ENCODE measurements at regions not wholly inside any gene's neighbourhood (a gene's known extent, or its start where the extent isn't known, plus 50 kb on each side); places are given as distances from the start of the nearest gene placed in this dataset.
"Not testable (repeated sequence)": the region's sequence is repeated elsewhere in the genome, so short reads cannot be mapped to it uniquely, and the experiment has no call there.

- DNase-seq (ENCODE audit: low read depth in 2 of 2), result no peak
Observed at GRCh38 chr19:28569132-28570131, 643.5 kb downstream of the UQCRFS1 start.

GRCh38 chr19:28567834-28568233, 645.1 kb downstream of the UQCRFS1 start:
- no peak for DNase-seq (ENCODE audit: low read depth in 2 of 2)

GRCh38 chr19:28563964-28564921, 648.7 kb downstream of the UQCRFS1 start:
- no peak for DNase-seq (ENCODE audit: low read depth in 2 of 2)

- DNase-seq (ENCODE audit: low read depth in 2 of 2), result no peak
Observed at GRCh38 chr19:28560786-28561185, 652.2 kb downstream of the UQCRFS1 start.

GRCh38 chr19:28558783-28559182, 654.2 kb downstream of the UQCRFS1 start:
- no peak for DNase-seq (ENCODE audit: low read depth in 2 of 2)

- no peak for DNase-seq (ENCODE audit: low read depth in 2 of 2)
Observed at GRCh38 chr19:28556371-28556770, 656.6 kb downstream of the UQCRFS1 start.

GRCh38 chr19:28555317-28555716, 657.6 kb downstream of the UQCRFS1 start:
- DNase-seq (ENCODE audit: low read depth in 2 of 2), result no peak

GRCh38 chr19:28554321-28555091, 658.4 kb downstream of the UQCRFS1 start:
- DNase-seq (ENCODE audit: low read depth in 2 of 2), result no peak

GRCh38 chr19:28553764-28554163, 659.2 kb downstream of the UQCRFS1 start:
- no peak for DNase-seq (ENCODE audit: low read depth in 2 of 2)

- DNase-seq (ENCODE audit: low read depth in 2 of 2), result no peak
Observed at GRCh38 chr19:28553005-28553404, 659.9 kb downstream of the UQCRFS1 start.

GRCh38 chr19:28549680-28550277, 663.2 kb downstream of the UQCRFS1 start:
- no peak for DNase-seq (ENCODE audit: low read depth in 2 of 2)

GRCh38 chr19:28546148-28546685, 666.7 kb downstream of the UQCRFS1 start:
- no peak for DNase-seq (ENCODE audit: low read depth in 2 of 2)

- DNase-seq (ENCODE audit: low read depth in 2 of 2), result not testable (repeated sequence)
Observed at GRCh38 chr19:28545397-28545796, 667.6 kb downstream of the UQCRFS1 start.

- no peak for DNase-seq (ENCODE audit: low read depth in 2 of 2)
Observed at GRCh38 chr19:28544451-28545261, 668.3 kb downstream of the UQCRFS1 start.

- no peak for DNase-seq (ENCODE audit: low read depth in 2 of 2)
Observed at GRCh38 chr19:28543244-28543776, 669.6 kb downstream of the UQCRFS1 start.

- DNase-seq (ENCODE audit: low read depth in 2 of 2), result no peak
Observed at GRCh38 chr19:28542394-28543243, 670.3 kb downstream of the UQCRFS1 start.

GRCh38 chr19:28541602-28542393, 671.2 kb downstream of the UQCRFS1 start:
- no peak for DNase-seq (ENCODE audit: low read depth in 2 of 2)

GRCh38 chr19:28541029-28541428, 671.9 kb downstream of the UQCRFS1 start:
- no peak for DNase-seq (ENCODE audit: low read depth in 2 of 2)

Data from stimulated activated CD8-positive, alpha-beta memory T cell treated with anti-CD3 and anti-CD28 coated beads, Interleukin-7, amount 100 ng/mL, for 4 hours (primary cell).